Sigmoid colon (tissue), 4 donors: ENCODE measurements at regions not wholly inside any gene's neighbourhood (a gene's known extent, or its start where the extent isn't known, plus 50 kb on each side); places are given as distances from the start of the nearest gene placed in this dataset.

ENCODE experiments used
- CTCF ChIP-seq, 4 experiments: fragments of 450-650 bp in 3 of 4; fragments of 200-600 bp in 1 of 4; IDR thresholded peaks; one replicate each; pipeline ENCODE4 v1.5.1; 2016 to 2019; ENCODE audit warnings: antibody characterized with exemption in 4 of 4, mild to moderate bottlenecking in 3 of 4, moderate library complexity in 2 of 4
- EP300 ChIP-seq, 4 donors: sonication (generic); formaldehyde crosslinking; IDR thresholded peaks; one replicate each; pipeline ENCODE4 v1.6.1; 2017; ENCODE audit warnings: antibody characterized with exemption in 4 of 4
- POLR2A ChIP-seq, 2 donors: fragments of 450-650 bp; IDR thresholded peaks; one replicate each; pipeline ENCODE4 v1.6.1; 2016; ENCODE audit warnings: antibody characterized with exemption in 2 of 2, mild to moderate bottlenecking in 2 of 2, moderate library complexity in 2 of 2
- POLR2AphosphoS5 ChIP-seq, 4 donors: sonication (generic); formaldehyde crosslinking; IDR thresholded peaks; one replicate each; pipeline ENCODE4 v1.6.1; 2017; ENCODE audit warnings: antibody characterized with exemption in 4 of 4

- TF ChIP-seq EP300 (IDR thresholded peaks at IDR 0.05) = no peak
- no peak for TF ChIP-seq POLR2A (IDR thresholded peaks at IDR 0.05)
- TF ChIP-seq CTCF (IDR thresholded peaks at IDR 0.05) = no peak
- no peak for TF ChIP-seq POLR2AphosphoS5 (IDR thresholded peaks at IDR 0.05)
Observed at GRCh38 chr6:15796130-15796771, 133.4 kb upstream of the DTNBP1 start.
